ENCODE measurements at regions not wholly inside any gene's neighbourhood (a gene's known extent, or its start where the extent isn't known, plus 50 kb on each side); places are given as distances from the start of the nearest gene placed in this dataset.

GRCh38 chr13:76319921-76320320 is 566.3 kb downstream of the KCTD12 start:
- Histone ChIP-seq H3K4me1 (peaks cover 0 to 19% (median 12%) of the 10 kb centered on the region in 4 donors), H3K27ac (replicated peaks in 1 of 4) (no peak overlapping the region), H3K9me3 (no peaks in the 10 kb centered on the region), H3K4me3 (no peak overlapping the region), H3K36me3 (no peaks in the 10 kb centered on the region), H3K27me3 (no peaks in the 10 kb centered on the region)
- intact Hi-C loops (cut with DNase I): no loop called here
- no peak for DNase-seq (ENCODE audit: extremely low spot score)
- TF ChIP-seq CTCF (IDR thresholded peaks at IDR 0.05): no peak
- no peak for TF ChIP-seq POLR2A (IDR thresholded peaks at IDR 0.05; ENCODE audit: low read depth)
- no peak for TF ChIP-seq EP300 (IDR thresholded peaks at IDR 0.05)
- TF ChIP-seq POLR2AphosphoS5 (IDR thresholded peaks at IDR 0.05): no peak

GRCh38 chr13:76316998-76317527 is 569.1 kb downstream of the KCTD12 start:
- H3K4me3 ChIP-seq: no peak overlapping the region
- peaks cover 0 to 19% (median 12%) of the 10 kb centered on the region in 4 donors for H3K4me1 ChIP-seq
- no peak for DNase-seq (ENCODE audit: extremely low spot score)
- no peaks in the 10 kb centered on the region for H3K27me3 ChIP-seq
- H3K36me3 ChIP-seq: no peaks in the 10 kb centered on the region
- peak overlapping the region; percentile 24 to 59 (median 42) for H3K27ac ChIP-seq (replicated peaks in 1 of 4)
- TF ChIP-seq CTCF (IDR thresholded peaks at IDR 0.05): no peak
- H3K9me3 ChIP-seq: no peaks in the 10 kb centered on the region
- intact Hi-C loops (cut with DNase I): no loop called here

GRCh38 chr13:76314495-76314894 is 571.7 kb downstream of the KCTD12 start:
- WGBS: 79% methylated on average over 6 of the region's 6 CpGs
- DNase-seq (ENCODE audit: extremely low spot score): no peak
- H3K27ac ChIP-seq (replicated peaks in 1 of 4): no peak overlapping the region
- H3K36me3 ChIP-seq: no peaks in the 10 kb centered on the region
- no peaks in the 10 kb centered on the region for H3K27me3 ChIP-seq
- no peak for TF ChIP-seq EP300 (IDR thresholded peaks at IDR 0.05)
- no peak for TF ChIP-seq POLR2A (IDR thresholded peaks at IDR 0.05; ENCODE audit: low read depth)
- TF ChIP-seq CTCF (IDR thresholded peaks at IDR 0.05): no peak
- no peak for TF ChIP-seq POLR2AphosphoS5 (IDR thresholded peaks at IDR 0.05)
- H3K4me3 ChIP-seq: no peak overlapping the region
- intact Hi-C loops (cut with DNase I): no loop called here
- H3K4me1 ChIP-seq: peaks cover 0 to 25% (median 16%) of the 10 kb centered on the region in 4 donors
- H3K9me3 ChIP-seq: no peaks in the 10 kb centered on the region

GRCh38 chr13:76307142-76307541 is 579.1 kb downstream of the KCTD12 start:
- Histone ChIP-seq H3K27me3 (no peaks in the 10 kb centered on the region), H3K36me3 (no peaks in the 10 kb centered on the region), H3K9me3 (no peaks in the 10 kb centered on the region), H3K4me1 (peaks cover 0 to 19% (median 12%) of the 10 kb centered on the region in 4 donors), H3K27ac (replicated peaks in 1 of 4) (no peak overlapping the region), H3K4me3 (no peak overlapping the region)
- TF ChIP-seq POLR2AphosphoS5 (IDR thresholded peaks at IDR 0.05) (no peak), POLR2A (IDR thresholded peaks at IDR 0.05; ENCODE audit: low read depth) (no peak), CTCF (IDR thresholded peaks at IDR 0.05) (no peak), EP300 (IDR thresholded peaks at IDR 0.05) (no peak)
- intact Hi-C loops (cut with DNase I): no loop called here
- DNase-seq (ENCODE audit: extremely low spot score): no peak
- WGBS: 47% methylated on average over 4 of the region's 4 CpGs

- no peak for TF ChIP-seq CTCF (IDR thresholded peaks at IDR 0.05)
- TF ChIP-seq EP300 (IDR thresholded peaks at IDR 0.05): no peak
- no peak for TF ChIP-seq POLR2AphosphoS5 (IDR thresholded peaks at IDR 0.05)
- no peak for TF ChIP-seq POLR2A (IDR thresholded peaks at IDR 0.05; ENCODE audit: low read depth)
- DNase-seq (ENCODE audit: extremely low spot score): no peak
- no peaks in the 10 kb centered on the region for H3K9me3 ChIP-seq
- intact Hi-C loops (cut with DNase I): no loop called here
- no peaks in the 10 kb centered on the region for H3K36me3 ChIP-seq
- H3K4me3 ChIP-seq: no peak overlapping the region
- H3K27me3 ChIP-seq: no peaks in the 10 kb centered on the region
- no peaks in the 10 kb centered on the region for H3K4me1 ChIP-seq
- H3K27ac ChIP-seq (replicated peaks in 1 of 4): no peak overlapping the region
- WGBS: 75% methylated on average over 4 of the region's 4 CpGs
These were observed 585.5 kb downstream of the KCTD12 start for GRCh38 chr13:76300688-76301087.
